NCI-H2029 (cell line): ENCODE measurements at regions not wholly inside any gene's neighbourhood (a gene's known extent, or its start where the extent isn't known, plus 50 kb on each side); places are given as distances from the start of the nearest gene placed in this dataset.
"Not testable (repeated sequence)": the region's sequence is repeated elsewhere in the genome, so short reads cannot be mapped to it uniquely, and the experiment has no call there.

Experiments
- DNase-seq: peaks from one replicate; lab custom pipeline; 2025; lab: John Stamatoyannopoulos, UW

GRCh38 chr12:32010631-32011336 lies 51.6 kb downstream of the RESF1 start:
- no peak for DNase-seq

GRCh38 chr12:32012249-32012785 lies 53.1 kb downstream of the RESF1 start:
- DNase-seq, result no peak

GRCh38 chr12:32015036-32015435 lies 55.8 kb downstream of the RESF1 start:
- DNase-seq, result no peak

- no peak for DNase-seq
These were observed 57.7 kb downstream of the RESF1 start for GRCh38 chr12:32016680-32017482.

GRCh38 chr12:32021346-32021773 lies 62.1 kb downstream of the RESF1 start:
- no peak for DNase-seq

- not testable (repeated sequence) for DNase-seq
These were observed 63.2 kb downstream of the RESF1 start for GRCh38 chr12:32022387-32022786.

GRCh38 chr12:32023861-32024260 lies 64.6 kb downstream of the RESF1 start:
- DNase-seq, result not testable (repeated sequence)

GRCh38 chr12:32024884-32025592 lies 65.8 kb downstream of the RESF1 start:
- no peak for DNase-seq

GRCh38 chr12:32025906-32026305 lies 66.7 kb downstream of the RESF1 start:
- no peak for DNase-seq

GRCh38 chr12:32027684-32028365 lies 68.6 kb downstream of the RESF1 start:
- DNase-seq, result no peak

- DNase-seq, result no peak
These were observed 70.9 kb downstream of the RESF1 start for GRCh38 chr12:32030151-32030550.

GRCh38 chr12:32030676-32031075 lies 71.5 kb downstream of the RESF1 start:
- no peak for DNase-seq

GRCh38 chr12:32031109-32031508 lies 71.9 kb downstream of the RESF1 start:
- no peak for DNase-seq

GRCh38 chr12:32032205-32032810 lies 73.1 kb downstream of the RESF1 start:
- peak; percentile 54 for DNase-seq

GRCh38 chr12:32033406-32033805 lies 73.2 kb upstream of the BICD1 start:
- DNase-seq, result no peak

GRCh38 chr12:32034045-32034444 lies 72.6 kb upstream of the BICD1 start:
- DNase-seq, result no peak

- no peak for DNase-seq
These were observed 70.0 kb upstream of the BICD1 start for GRCh38 chr12:32036477-32037263.

GRCh38 chr12:32039347-32039746 lies 67.3 kb upstream of the BICD1 start:
- DNase-seq, result no peak

GRCh38 chr12:32039917-32040575 lies 66.6 kb upstream of the BICD1 start:
- DNase-seq, result no peak

- no peak for DNase-seq
These were observed 62.6 kb upstream of the BICD1 start for GRCh38 chr12:32043928-32044549.
